ENCODE measurements at regions not wholly inside any gene's neighbourhood (a gene's known extent, or its start where the extent isn't known, plus 50 kb on each side); places are given as distances from the start of the nearest gene placed in this dataset.

GRCh38 chr13:68368922-68369321 lies 1138.8 kb upstream of the PCDH9 start (continued):
- TF ChIP-seq NFYB (IDR thresholded peaks at IDR 0.05; ENCODE audit: extremely low read depth, insufficient read length) (no peak), ETV1 (tag; conservative IDR thresholded peaks at IDR 0.05; ENCODE audit: low read depth) (no peak)

GRCh38 chr13:68359105-68359504 lies 1129.0 kb upstream of the PCDH9 start:
- no peak for DNase-seq (ENCODE audit: extremely low read depth in 1 of 4, low spot score in 3 of 4)

More at GRCh38 chr13:68359105-68359504, 1129.0 kb upstream of the PCDH9 start:
- Histone ChIP-seq H3K9ac (ENCODE audit: insufficient read depth in 1 of 2, low read depth in 2 of 2, low read length in 2 of 2) (no peak overlapping the region), H2AFZ (ENCODE audit: low read depth, low read length) (no peak overlapping the region), H4K20me1 (replicated peaks; ENCODE audit: control insufficient read depth, insufficient read depth, low read length) (no peaks in the 10 kb centered on the region), H3K4me3 (no peak overlapping the region), H3K27me3 (ENCODE audit: control insufficient read depth in 2 of 2, insufficient read depth in 2 of 2, low read length in 2 of 2) (no peaks in the 10 kb centered on the region), H3K4me1 (replicated peaks in 1 of 2; ENCODE audit: control insufficient read depth in 2 of 2, insufficient read depth in 2 of 2, low read length in 2 of 2) (no peaks in the 10 kb centered on the region), H3K27ac (ENCODE audit: extremely low read depth, low read depth, low read length) (no peak overlapping the region), H3K9me1 (ENCODE audit: control insufficient read depth, insufficient read depth, low read length) (no peaks in the 10 kb centered on the region), H3K4me2 (ENCODE audit: insufficient read depth, low read length) (no peak overlapping the region), H3K36me3 (ENCODE audit: control insufficient read depth, insufficient read depth, low read length) (no peaks in the 10 kb centered on the region), H3K9me3 (replicated peaks; ENCODE audit: control insufficient read depth, insufficient read depth, low read depth, low read length) (no peaks in the 10 kb centered on the region), H3K79me2 (ENCODE audit: control insufficient read depth, insufficient read depth, low read length) (no peaks in the 10 kb centered on the region)
- ATAC-seq (no peak), FAIRE-seq (no peak)
- 0% methylated on average over 1 of the region's 1 CpG for WGBS (ENCODE audit: insufficient coverage, low coverage, missing lambda C conversion rate)
- intact Hi-C loops (cut with micrococcal nuclease): no loop called here
- TF ChIP-seq ETV5 (CRISPR knock-in tag; IDR thresholded peaks at IDR 0.05; ENCODE audit: low read depth): no peak
- no peak for TF ChIP-seq MTF1 (CRISPR knock-in tag; IDR thresholded peaks at IDR 0.05; ENCODE audit: borderline replicate concordance)
- no peak for TF ChIP-seq ZNF609 (CRISPR knock-in tag; IDR thresholded peaks at IDR 0.05; ENCODE audit: borderline replicate concordance)
- no peak for TF ChIP-seq NFRKB (IDR thresholded peaks at IDR 0.05; ENCODE audit: low read depth)
- POLR2A ChIA-PET: no interaction called here
- no TSS peak for BruUV-seq (replicated peaks)
- CTCF ChIA-PET (ENCODE audit: low intra/inter-chr PET ratio): no interaction called here
- in situ Hi-C loops (cut with MboI): no loop called here

Data from K562 (cell line).